Stimulated activated CD4-positive, alpha-beta T cell treated with anti-CD3 and anti-CD28 coated beads, Interleukin-4, amount 100 ng/mL, for 24 hours (primary cell): ENCODE measurements at regions not wholly inside any gene's neighbourhood (a gene's known extent, or its start where the extent isn't known, plus 50 kb on each side); places are given as distances from the start of the nearest gene placed in this dataset.

ENCODE experiments used
- DNase-seq: peaks from one replicate; pipeline ENCODE4 v3.0.0-alpha.2; 2020

- no peak for DNase-seq
These were observed 186.5 kb downstream of the KLF13 start for GRCh38 chr15:31513178-31513577.

GRCh38 chr15:31516440-31516839, 189.8 kb downstream of the KLF13 start:
- no peak for DNase-seq

GRCh38 chr15:31516874-31517273, 190.2 kb downstream of the KLF13 start:
- DNase-seq, result no peak

- DNase-seq, result no peak
These were observed 191.1 kb downstream of the KLF13 start for GRCh38 chr15:31517711-31518110.

- no peak for DNase-seq
These were observed 195.4 kb downstream of the KLF13 start for GRCh38 chr15:31522028-31522427.

GRCh38 chr15:31523027-31523654, 196.5 kb downstream of the KLF13 start:
- no peak for DNase-seq

GRCh38 chr15:31523655-31524049, 197.0 kb downstream of the KLF13 start:
- no peak for DNase-seq

GRCh38 chr15:31525185-31525695, 198.6 kb downstream of the KLF13 start:
- no peak for DNase-seq

GRCh38 chr15:31525988-31526665, 199.5 kb downstream of the KLF13 start:
- no peak for DNase-seq

GRCh38 chr15:31526916-31527690, 200.5 kb downstream of the KLF13 start:
- no peak for DNase-seq

GRCh38 chr15:31528846-31529245, 202.2 kb downstream of the KLF13 start:
- no peak for DNase-seq

GRCh38 chr15:31537770-31538592, 211.3 kb downstream of the KLF13 start:
- DNase-seq, result no peak

GRCh38 chr15:31540633-31541032, 214.0 kb downstream of the KLF13 start:
- DNase-seq, result no peak

GRCh38 chr15:31544361-31544760, 217.7 kb downstream of the KLF13 start:
- DNase-seq, result no peak

- no peak for DNase-seq
These were observed 218.6 kb downstream of the KLF13 start for GRCh38 chr15:31545257-31545656.

GRCh38 chr15:31550211-31550977, 223.8 kb downstream of the KLF13 start:
- DNase-seq, result no peak

- no peak for DNase-seq
These were observed 224.7 kb downstream of the KLF13 start for GRCh38 chr15:31551323-31551722.

- DNase-seq, result no peak
These were observed 226.0 kb downstream of the KLF13 start for GRCh38 chr15:31552482-31553099.

GRCh38 chr15:31554261-31554660, 227.6 kb downstream of the KLF13 start:
- no peak for DNase-seq

- DNase-seq, result no peak
These were observed 228.4 kb downstream of the KLF13 start for GRCh38 chr15:31555022-31555421.

- no peak for DNase-seq
These were observed 230.0 kb downstream of the KLF13 start for GRCh38 chr15:31556494-31557150.
